ENCODE measurements at regions not wholly inside any gene's neighbourhood (a gene's known extent, or its start where the extent isn't known, plus 50 kb on each side); places are given as distances from the start of the nearest gene placed in this dataset.

DNA sequence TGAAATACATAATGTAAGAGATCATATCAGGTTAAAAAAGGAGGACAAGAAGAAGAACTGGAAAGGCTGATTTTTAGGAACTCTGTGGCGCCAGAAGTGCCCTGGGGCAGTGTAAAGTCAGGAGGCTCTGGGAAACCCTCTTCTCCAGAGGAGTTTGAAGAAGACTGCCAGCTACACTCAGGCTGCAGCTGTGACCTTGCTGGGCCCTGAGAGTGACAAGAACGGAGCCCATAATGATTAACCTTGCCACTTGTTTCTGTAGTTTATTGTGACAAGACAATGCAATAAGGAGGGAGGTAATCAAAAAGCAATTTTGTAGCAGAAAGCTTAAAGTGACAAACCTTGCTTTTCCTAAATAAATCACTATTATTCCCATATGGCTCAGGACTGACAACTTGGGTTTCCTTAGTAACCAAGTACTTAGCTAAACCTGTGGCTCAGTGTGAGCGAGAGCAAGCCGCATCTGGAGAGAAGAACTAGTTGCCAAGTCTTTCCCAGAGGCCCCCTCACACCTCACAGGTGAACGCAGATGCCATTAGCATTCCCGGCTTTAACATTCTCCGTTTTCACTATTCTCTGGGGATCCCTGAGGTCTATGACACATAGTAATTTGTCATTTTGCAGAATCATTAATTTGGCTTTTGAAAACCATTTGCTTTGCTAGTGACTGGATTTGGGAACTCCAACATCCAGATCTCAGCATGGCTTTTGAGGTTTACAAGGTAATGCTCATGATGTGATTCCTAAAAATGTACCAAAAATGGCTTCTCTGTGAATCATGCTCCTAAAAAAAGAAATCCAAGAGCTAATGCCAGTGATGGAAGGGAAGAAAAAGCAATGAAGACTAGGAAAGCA is 115.9 kb downstream of the OMA1 start:
- DNase-seq: no peak

GRCh38 chr1:58426918-58427317 is 119.6 kb downstream of the OMA1 start:
- no peak for DNase-seq

DNA sequence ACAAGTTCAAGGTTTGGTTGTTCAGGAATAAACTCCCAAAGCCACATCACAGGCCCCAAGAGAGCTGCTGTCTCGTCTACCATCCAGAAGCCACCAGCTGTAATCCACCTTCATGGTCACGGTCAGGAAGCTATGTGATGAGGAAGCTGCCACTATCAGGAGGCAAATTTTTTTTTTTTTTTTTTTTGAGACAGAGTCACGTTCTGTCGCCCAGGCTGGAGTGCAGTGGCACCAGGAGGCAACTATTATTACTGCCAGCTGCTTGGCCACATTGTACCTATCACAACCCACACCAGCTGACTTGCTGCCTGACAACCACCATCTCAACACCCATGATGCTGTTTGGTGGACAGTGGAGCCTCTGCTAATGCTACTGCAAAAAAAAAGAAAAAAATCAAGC is 124.1 kb downstream of the OMA1 start:
- no peak for DNase-seq

DNA sequence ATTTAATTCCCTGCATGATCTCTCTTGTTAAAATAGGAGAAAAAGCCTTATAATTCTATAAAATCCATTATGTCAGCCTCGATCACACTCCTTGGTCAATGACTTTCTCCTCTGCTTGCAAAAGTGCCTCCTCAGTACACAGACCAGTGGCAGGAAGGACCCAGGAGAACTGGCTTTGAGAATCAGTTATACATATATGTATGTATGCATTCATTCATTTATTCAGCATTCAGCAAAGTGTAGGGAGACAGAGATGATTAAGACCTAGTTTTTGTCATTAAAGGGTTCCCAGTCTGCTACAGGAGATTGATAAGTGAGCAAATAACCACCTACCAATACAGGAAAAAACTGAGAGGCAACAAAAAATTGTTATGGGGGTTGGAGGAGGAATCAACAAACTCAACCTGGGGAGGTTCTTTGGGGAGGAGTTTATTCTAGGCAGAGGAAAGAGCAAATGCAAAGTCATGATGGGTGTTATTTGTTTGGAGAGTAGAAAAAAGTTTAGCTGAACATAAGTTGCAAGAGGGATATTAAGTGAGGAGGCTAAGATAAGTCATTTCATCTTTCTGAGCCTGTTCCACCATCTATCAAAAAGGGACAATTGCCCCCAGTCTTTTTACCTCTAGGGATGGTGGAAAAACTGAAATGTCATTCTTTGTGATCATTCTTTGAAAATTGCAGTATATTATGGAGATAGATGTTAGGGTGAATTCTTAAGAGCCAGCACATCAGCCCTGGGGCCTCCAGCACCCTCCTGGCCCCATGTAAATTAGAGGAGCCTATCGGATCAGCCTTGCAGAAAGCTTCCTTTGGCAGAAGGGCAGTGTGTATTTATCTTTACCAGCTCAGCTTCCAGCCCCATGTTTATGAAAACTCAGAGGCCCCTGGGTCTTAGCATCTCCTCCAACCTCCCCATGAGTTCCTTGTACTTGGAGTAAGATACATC is 128.0 kb downstream of the OMA1 start:
- no peak for DNase-seq

GRCh38 chr1:58412071-58412580 is 134.4 kb downstream of the OMA1 start:
- no peak for DNase-seq

GRCh38 chr1:58409890-58410289 is 136.6 kb downstream of the OMA1 start:
- DNase-seq: peak; percentile 31

DNA sequence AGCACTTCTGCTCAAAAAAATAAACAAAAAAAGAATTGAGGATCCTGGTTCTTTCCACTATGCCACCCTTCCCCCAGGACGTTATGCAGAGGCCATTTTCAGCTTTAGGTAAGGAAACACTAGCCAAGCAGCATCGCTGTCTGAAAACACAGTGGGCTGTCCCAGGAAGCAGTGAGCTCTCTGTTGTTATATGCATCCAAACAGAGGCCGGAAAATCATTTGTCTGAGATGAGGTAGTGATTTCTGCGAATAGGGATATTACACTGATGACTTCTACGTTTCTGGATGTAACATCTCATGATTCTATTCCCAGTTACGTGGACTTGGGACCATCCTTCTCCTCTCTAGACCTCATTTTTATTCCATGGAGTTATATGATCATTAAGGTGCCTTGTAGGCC is 137.2 kb downstream of the OMA1 start:
- peak; percentile 20 for DNase-seq

GRCh38 chr1:58406301-58407071 is 140.0 kb downstream of the OMA1 start:
- no peak for DNase-seq

GRCh38 chr1:58405660-58406059 is 140.9 kb downstream of the OMA1 start:
- DNase-seq: no peak

- DNase-seq: no peak
Observed at GRCh38 chr1:58403894-58404293, 142.6 kb downstream of the OMA1 start.

GRCh38 chr1:58402444-58402843 is 144.1 kb downstream of the OMA1 start:
- DNase-seq: no peak

DNA sequence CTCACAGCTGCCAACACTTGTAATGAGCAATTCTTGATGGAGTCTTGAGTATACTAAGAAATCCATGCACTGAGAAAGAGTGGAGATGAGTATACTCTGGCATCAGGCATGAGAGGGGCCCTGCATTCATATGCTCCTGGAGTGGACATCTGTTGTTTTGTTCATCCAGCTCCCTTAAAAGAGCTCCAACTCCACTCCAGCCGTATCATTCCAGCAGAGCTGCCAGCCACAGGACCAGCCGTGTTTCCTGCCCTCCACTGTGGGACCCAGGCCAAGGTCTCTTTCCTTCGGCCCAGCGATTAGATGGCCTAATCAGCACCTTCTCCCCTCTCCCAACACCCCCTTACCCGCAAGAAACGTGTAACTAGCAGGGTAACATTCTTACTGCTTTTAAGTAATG is 144.5 kb downstream of the OMA1 start:
- no peak for DNase-seq

DNA sequence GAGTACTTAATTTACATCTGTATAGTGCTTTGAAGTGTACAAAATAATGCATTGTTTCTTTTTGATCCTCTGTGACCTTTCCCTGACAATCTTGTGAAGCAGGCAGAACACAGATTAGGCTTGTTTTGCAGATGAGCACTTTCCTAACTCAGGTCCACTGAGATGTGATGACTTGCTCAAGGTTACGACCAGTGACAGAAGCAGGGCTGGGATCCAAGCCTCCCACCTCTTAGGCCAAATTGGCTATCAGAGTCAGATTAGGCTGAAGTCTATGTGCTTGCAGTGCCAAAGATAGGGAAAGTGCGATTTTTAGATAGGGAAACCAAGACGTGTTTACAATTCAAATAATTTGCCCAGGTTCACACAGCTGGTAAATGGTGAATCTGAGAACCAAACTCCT is 147.3 kb downstream of the OMA1 start:
- DNase-seq: no peak

- DNase-seq: no peak
Observed at GRCh38 chr1:58398714-58399113, 147.8 kb downstream of the OMA1 start.

- no peak for DNase-seq
Observed at GRCh38 chr1:58397187-58397820, 149.2 kb downstream of the OMA1 start.

GRCh38 chr1:58396150-58396549 is 150.4 kb downstream of the OMA1 start:
- DNase-seq: no peak

GRCh38 chr1:58395355-58395754 is 151.2 kb downstream of the OMA1 start:
- DNase-seq: peak; percentile 9

- no peak for DNase-seq
Observed at GRCh38 chr1:58392083-58392482, 154.4 kb downstream of the OMA1 start.

DNA sequence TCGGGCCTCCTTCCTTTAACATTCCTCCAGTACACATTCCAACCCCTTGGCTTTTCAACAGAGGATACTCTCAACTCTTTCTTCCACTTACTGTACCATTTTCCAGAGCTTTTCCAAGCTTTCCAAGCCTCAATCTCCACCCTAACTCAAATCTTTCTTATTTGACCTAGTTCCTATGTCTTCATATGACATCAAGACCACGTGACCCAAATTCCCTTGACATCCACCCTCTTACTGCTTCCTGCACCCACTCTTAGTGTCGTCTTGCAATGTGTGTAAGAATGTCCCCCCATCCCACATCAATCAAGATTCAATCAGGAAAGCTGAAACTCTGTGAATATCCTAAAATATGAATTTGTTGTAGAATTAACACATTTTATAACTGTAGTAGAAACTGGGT is 155.0 kb downstream of the OMA1 start:
- DNase-seq: no peak

- no peak for DNase-seq
Observed at GRCh38 chr1:58391056-58391455, 155.5 kb downstream of the OMA1 start.

GRCh38 chr1:58390091-58390490 is 156.4 kb downstream of the OMA1 start:
- DNase-seq: no peak

Data from muscle of arm (tissue), 1 donor.